Loucy (cell line): ENCODE measurements at regions not wholly inside any gene's neighbourhood (a gene's known extent, or its start where the extent isn't known, plus 50 kb on each side); places are given as distances from the start of the nearest gene placed in this dataset.
"Not testable (repeated sequence)": the region's sequence is repeated elsewhere in the genome, so short reads cannot be mapped to it uniquely, and the experiment has no call there.

ENCODE experiments used
- H2AFZ ChIP-seq: fragments of 200-600 bp; sonication (generic); 2 replicates; pipeline ENCODE4 v1.6.0; 2016; ENCODE audit warnings: antibody characterized with exemption, mild to moderate bottlenecking, low read length, moderate library complexity
- H3F3A ChIP-seq: fragments of 200-600 bp; 2 replicates; pipeline ENCODE4 v1.6.0; 2016; ENCODE audit warnings: antibody characterized with exemption, low read depth, mild to moderate bottlenecking
- H3K27me3 ChIP-seq: fragments of 200-600 bp; sonication (generic); 2 replicates; pipeline ENCODE4 v1.6.1; 2014; ENCODE audit warnings: low read length, mild to moderate bottlenecking; ENCODE audit not compliant: insufficient read depth, poor library complexity, severe bottlenecking
- H3K36me3 ChIP-seq: fragments of 200-600 bp; sonication (generic); 2 replicates; pipeline ENCODE4 v1.6.1; 2016; ENCODE audit warnings: low read length; ENCODE audit not compliant: insufficient read depth
- H3K4me1 ChIP-seq: fragments of 200-600 bp; sonication (generic); 2 replicates; pipeline ENCODE4 v1.5.1; 2014; ENCODE audit warnings: low read length, mild to moderate bottlenecking; ENCODE audit not compliant: insufficient read depth, poor library complexity, severe bottlenecking
- H3K4me2 ChIP-seq: fragments of 200-600 bp; sonication (generic); 2 replicates; pipeline ENCODE4 v1.6.0; 2014; ENCODE audit warnings: antibody characterized with exemption, low read length, low read depth, mild to moderate bottlenecking; ENCODE audit not compliant: poor library complexity, severe bottlenecking
- H3K4me3 ChIP-seq: fragments of 200-600 bp; sonication (generic); 2 replicates; pipeline ENCODE4 v1.5.1; 2014; ENCODE audit warnings: low read length, mild to moderate bottlenecking, mixed read lengths; ENCODE audit not compliant: poor library complexity, severe bottlenecking
- H3K79me2 ChIP-seq: fragments of 200-600 bp; sonication (generic); 2 replicates; pipeline ENCODE4 v1.6.1; 2014; ENCODE audit warnings: low read length; ENCODE audit not compliant: insufficient read depth
- H3K9ac ChIP-seq: fragments of 200-600 bp; sonication (generic); 2 replicates; pipeline ENCODE4 v1.6.0; 2014; ENCODE audit warnings: mild to moderate bottlenecking, low read depth, low read length, moderate library complexity; ENCODE audit not compliant: poor library complexity, severe bottlenecking
- H3K9me2 ChIP-seq: fragments of 200-600 bp; sonication (generic); replicated peaks from 2 replicates; pipeline ENCODE4 v1.6.1; 2016; ENCODE audit warnings: low read depth, low read length, mixed read lengths
- H3K9me3 ChIP-seq: fragments of 200-600 bp; sonication (generic); 2 replicates; pipeline ENCODE4 v1.6.1; 2014; ENCODE audit warnings: mild to moderate bottlenecking, antibody characterized with exemption, low read length, low read depth; ENCODE audit not compliant: insufficient read depth
- H4K20me1 ChIP-seq: fragments of 200-600 bp; sonication (generic); 2 replicates; pipeline ENCODE4 v1.6.0; 2014; ENCODE audit warnings: antibody characterized with exemption, low read length, mild to moderate bottlenecking; ENCODE audit not compliant: insufficient read depth, poor library complexity, severe bottlenecking
- CTCF ChIP-seq: fragments of 200-600 bp; sonication (generic); conservative IDR thresholded peaks from 2 replicates; pipeline ENCODE4 v1.5.1; 2014; ENCODE audit warnings: mild to moderate bottlenecking, antibody characterized with exemption, low read length
- EZH2phosphoT487 ChIP-seq: fragments of 200-600 bp; IDR thresholded peaks from 2 replicates; pipeline ENCODE4 v1.6.1; 2018; ENCODE audit warnings: antibody characterized with exemption, mild to moderate bottlenecking, moderate library complexity, borderline replicate concordance

GRCh38 chr16:63880948-63881347 lies 1240.9 kb downstream of the CDH11 start:
- H3K9me2 ChIP-seq, result no peaks in the 10 kb centered on the region
- no peaks in the 10 kb centered on the region for H3K36me3 ChIP-seq
- H3K4me1 ChIP-seq, result no peaks in the 10 kb centered on the region
- no peak overlapping the region for H3K9ac ChIP-seq
- H2AFZ ChIP-seq, result no peak overlapping the region
- no peak overlapping the region for H3K4me2 ChIP-seq
- no peak overlapping the region for H3K4me3 ChIP-seq
- no peaks in the 10 kb centered on the region for H3F3A ChIP-seq
- TF ChIP-seq CTCF, result no peak
- no peak for TF ChIP-seq EZH2phosphoT487
- H4K20me1 ChIP-seq, result no peaks in the 10 kb centered on the region
- H3K27me3 ChIP-seq, result no peaks in the 10 kb centered on the region
- no peaks in the 10 kb centered on the region for H3K79me2 ChIP-seq
- no peaks in the 10 kb centered on the region for H3K9me3 ChIP-seq

GRCh38 chr16:63877401-63877800 lies 1244.5 kb downstream of the CDH11 start:
- H3K4me1 ChIP-seq, result no peaks in the 10 kb centered on the region

GRCh38 chr16:63876103-63876502 lies 1245.8 kb downstream of the CDH11 start:
- no peak overlapping the region for H3K9ac ChIP-seq
- no peak overlapping the region for H3K4me2 ChIP-seq
- TF ChIP-seq EZH2phosphoT487 (no peak), CTCF (no peak)
- H4K20me1 ChIP-seq, result no peaks in the 10 kb centered on the region
- H3K36me3 ChIP-seq, result no peaks in the 10 kb centered on the region
- no peaks in the 10 kb centered on the region for H3K4me1 ChIP-seq
- no peak overlapping the region for H3K4me3 ChIP-seq
- no peak overlapping the region for H2AFZ ChIP-seq
- no peaks in the 10 kb centered on the region for H3K9me3 ChIP-seq
- no peaks in the 10 kb centered on the region for H3K9me2 ChIP-seq
- no peaks in the 10 kb centered on the region for H3K27me3 ChIP-seq
- no peaks in the 10 kb centered on the region for H3K79me2 ChIP-seq
- H3F3A ChIP-seq, result no peaks in the 10 kb centered on the region

More at GRCh38 chr16:63877401-63877800, 1244.5 kb downstream of the CDH11 start:
- Histone ChIP-seq H3K9me3 (no peaks in the 10 kb centered on the region), H3K4me2 (no peak overlapping the region), H3K9me2 (no peaks in the 10 kb centered on the region), H3K36me3 (no peaks in the 10 kb centered on the region), H3K79me2 (no peaks in the 10 kb centered on the region), H4K20me1 (no peaks in the 10 kb centered on the region), H3F3A (no peaks in the 10 kb centered on the region), H3K4me3 (no peak overlapping the region), H3K9ac (no peak overlapping the region), H3K27me3 (no peaks in the 10 kb centered on the region), H2AFZ (no peak overlapping the region)
- TF ChIP-seq CTCF, result no peak
- no peak for TF ChIP-seq EZH2phosphoT487

- H3K4me2 ChIP-seq, H3K79me2 ChIP-seq, H2AFZ ChIP-seq, H3K4me1 ChIP-seq, H3K9me3 ChIP-seq, H3K36me3 ChIP-seq, H4K20me1 ChIP-seq, H3F3A ChIP-seq, H3K4me3 ChIP-seq, H3K9me2 ChIP-seq, H3K27me3 ChIP-seq, H3K9ac ChIP-seq: not testable (repeated sequence)
Measured at GRCh38 chr16:63860700-63861099, 1261.2 kb downstream of the CDH11 start.
